ENCODE measurements at regions not wholly inside any gene's neighbourhood (a gene's known extent, or its start where the extent isn't known, plus 50 kb on each side); places are given as distances from the start of the nearest gene placed in this dataset.

DNA sequence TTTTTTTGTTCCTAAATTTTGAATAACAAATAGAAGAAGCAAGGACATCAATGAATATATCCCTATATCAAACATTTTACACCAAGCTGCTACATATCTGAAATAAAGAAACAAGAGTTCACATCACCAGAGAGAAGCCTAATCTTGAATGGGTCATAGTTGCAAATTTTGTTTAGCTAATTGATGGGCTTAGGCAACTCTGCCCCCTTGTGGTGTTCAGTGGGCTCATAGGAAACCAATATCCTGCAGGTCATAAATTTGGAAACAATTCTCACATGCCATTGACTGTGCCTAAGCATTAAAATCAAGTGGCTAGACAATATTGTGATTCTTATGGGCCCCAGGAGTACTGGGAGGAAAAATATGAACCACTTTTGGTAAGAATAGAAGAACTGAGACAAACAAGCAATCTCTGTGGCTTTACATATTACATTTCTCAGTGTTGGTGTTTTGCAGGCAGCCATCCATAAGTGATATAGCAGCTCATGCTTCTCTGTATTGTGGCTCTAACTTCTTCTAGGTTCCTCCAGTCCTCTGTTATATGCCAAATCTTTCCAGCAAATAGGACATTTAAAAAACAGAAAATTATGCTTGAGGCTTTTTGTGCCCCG is 1262.8 kb upstream of the PRMT6 start:
- 60% methylated on average over 1 of the region's 1 CpG for WGBS (ENCODE audit: low lambda C conversion rate)
- Histone ChIP-seq H4K20me1 (ENCODE audit: insufficient read depth, low read length) (no peaks in the 10 kb centered on the region), H3K9me3 (ENCODE audit: low read length) (no peaks in the 10 kb centered on the region), H3K4me3 (replicated peaks in 1 of 3; ENCODE audit: insufficient read depth in 1 of 3, low read depth in 2 of 3, low read length in 3 of 3) (no peak overlapping the region), H3K9ac (ENCODE audit: insufficient read depth, low read depth, low read length) (no peak overlapping the region), H3K27me3 (ENCODE audit: control insufficient read depth in 1 of 2, insufficient read depth in 2 of 2, low read length in 2 of 2) (no peaks in the 10 kb centered on the region), H3K27ac (ENCODE audit: extremely low read length, insufficient read depth, low read length) (no peak overlapping the region), H2AFZ (ENCODE audit: low read length) (no peak overlapping the region), H3K4me2 (ENCODE audit: low read depth, low read length) (no peak overlapping the region), H3K79me2 (ENCODE audit: insufficient read depth, low read length) (no peaks in the 10 kb centered on the region), H3K36me3 (replicated peaks in 1 of 2; ENCODE audit: control insufficient read depth in 1 of 2, insufficient read depth in 2 of 2, low read length in 2 of 2) (no peaks in the 10 kb centered on the region), H3K4me1 (ENCODE audit: insufficient read depth, low read length) (no peaks in the 10 kb centered on the region)
- peak; percentile 56 for FAIRE-seq
- peak; percentile 73 for ATAC-seq
- ChIA-PET CTCF (ENCODE audit: low intra/inter-chr PET ratio, low total read pairs) (interaction anchor here (2.0 kb wide), 1 partner anchor 1013 kb away, joined by 19 read pairs; no protein-coding TSS in a partner anchor), POLR2A (no interaction called here)
- in situ Hi-C loops (cut with HindIII; ENCODE audit: extremely low pct_ligation_motif_present, low pct_unique_long_range_greater_than_20kb), result loop anchor here (5.0 kb wide), 1 partner anchor 1011 kb away; no protein-coding TSS in a partner anchor
- peak; percentile 39 for DNase-seq (ENCODE audit: low spot score)
- BruUV-seq (replicated peaks), result no TSS peak
- intact Hi-C loops (cut with micrococcal nuclease; ENCODE audit: unreplicated experiment), result loop anchor here (5.0 to 10.0 kb wide), 5 partner anchors 159 to 1011 kb away; no protein-coding TSS in a partner anchor
- TF ChIP-seq SAP130 (CRISPR knock-in tag; IDR thresholded peaks at IDR 0.05; ENCODE audit: low read depth) (no peak), NCOR1 (IDR thresholded peaks at IDR 0.05; ENCODE audit: borderline replicate concordance, low read length) (no peak), ATAD3A (CRISPR knock-in tag; IDR thresholded peaks at IDR 0.05) (no peak), ZNF430 (CRISPR knock-in tag; IDR thresholded peaks at IDR 0.05) (no peak), ZNF564 (CRISPR knock-in tag; IDR thresholded peaks at IDR 0.05) (no peak), ZNF460 (CRISPR knock-in tag; IDR thresholded peaks at IDR 0.05; ENCODE audit: borderline replicate concordance) (no peak), POLR2AphosphoS5 (IDR thresholded peaks at IDR 0.05; ENCODE audit: low read depth, low read length) (no peak), ZNF782 (CRISPR knock-in tag; IDR thresholded peaks at IDR 0.05; ENCODE audit: borderline replicate concordance) (no peak), STAG1 (CRISPR knock-in tag; IDR thresholded peaks at IDR 0.05) (peak; percentile 92), TAF15 (IDR thresholded peaks at IDR 0.05; ENCODE audit: low read depth, low read length, poor library complexity, severe bottlenecking) (no peak), RAD21 (CRISPR knock-in tag; IDR thresholded peaks at IDR 0.05) (peak; percentile 69), ZFP41 (CRISPR knock-in tag; IDR thresholded peaks at IDR 0.05; ENCODE audit: borderline replicate concordance) (no peak), CBX5 (CRISPR knock-in tag; IDR thresholded peaks at IDR 0.05; ENCODE audit: borderline replicate concordance) (no peak), TOE1 (CRISPR knock-in tag; IDR thresholded peaks at IDR 0.05) (no peak)
- TF ChIP-seq, protein P1, sequence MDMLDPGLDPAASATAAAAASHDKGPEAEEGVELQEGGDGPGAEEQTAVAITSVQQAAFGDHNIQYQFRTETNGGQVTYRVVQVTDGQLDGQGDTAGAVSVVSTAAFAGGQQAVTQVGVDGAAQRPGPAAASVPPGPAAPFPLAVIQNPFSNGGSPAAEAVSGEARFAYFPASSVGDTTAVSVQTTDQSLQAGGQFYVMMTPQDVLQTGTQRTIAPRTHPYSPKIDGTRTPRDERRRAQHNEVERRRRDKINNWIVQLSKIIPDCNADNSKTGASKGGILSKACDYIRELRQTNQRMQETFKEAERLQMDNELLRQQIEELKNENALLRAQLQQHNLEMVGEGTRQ (IDR thresholded peaks at IDR 0.05; ENCODE audit: low read depth, low read length), result no peak
- TF ChIP-seq, protein P1 (CRISPR knock-in tag; IDR thresholded peaks at IDR 0.05; ENCODE audit: borderline replicate concordance), result no peak
- TF ChIP-seq, protein P2, sequence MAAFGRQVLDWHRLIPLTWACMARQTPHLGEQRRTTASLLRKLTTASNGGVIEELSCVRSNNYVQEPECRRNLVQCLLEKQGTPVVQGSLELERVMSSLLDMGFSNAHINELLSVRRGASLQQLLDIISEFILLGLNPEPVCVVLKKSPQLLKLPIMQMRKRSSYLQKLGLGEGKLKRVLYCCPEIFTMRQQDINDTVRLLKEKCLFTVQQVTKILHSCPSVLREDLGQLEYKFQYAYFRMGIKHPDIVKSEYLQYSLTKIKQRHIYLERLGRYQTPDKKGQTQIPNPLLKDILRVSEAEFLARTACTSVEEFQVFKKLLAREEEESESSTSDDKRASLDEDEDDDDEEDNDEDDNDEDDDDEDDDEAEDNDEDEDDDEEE (CRISPR knock-in tag; IDR thresholded peaks at IDR 0.05), result no peak
- TF ChIP-seq, protein P3, sequence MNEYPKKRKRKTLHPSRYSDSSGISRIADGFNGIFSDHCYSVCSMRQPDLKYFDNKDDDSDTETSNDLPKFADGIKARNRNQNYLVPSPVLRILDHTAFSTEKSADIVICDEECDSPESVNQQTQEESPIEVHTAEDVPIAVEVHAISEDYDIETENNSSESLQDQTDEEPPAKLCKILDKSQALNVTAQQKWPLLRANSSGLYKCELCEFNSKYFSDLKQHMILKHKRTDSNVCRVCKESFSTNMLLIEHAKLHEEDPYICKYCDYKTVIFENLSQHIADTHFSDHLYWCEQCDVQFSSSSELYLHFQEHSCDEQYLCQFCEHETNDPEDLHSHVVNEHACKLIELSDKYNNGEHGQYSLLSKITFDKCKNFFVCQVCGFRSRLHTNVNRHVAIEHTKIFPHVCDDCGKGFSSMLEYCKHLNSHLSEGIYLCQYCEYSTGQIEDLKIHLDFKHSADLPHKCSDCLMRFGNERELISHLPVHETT (CRISPR knock-in tag; conservative IDR thresholded peaks at IDR 0.05), result no peak
- TF ChIP-seq, protein P4, sequence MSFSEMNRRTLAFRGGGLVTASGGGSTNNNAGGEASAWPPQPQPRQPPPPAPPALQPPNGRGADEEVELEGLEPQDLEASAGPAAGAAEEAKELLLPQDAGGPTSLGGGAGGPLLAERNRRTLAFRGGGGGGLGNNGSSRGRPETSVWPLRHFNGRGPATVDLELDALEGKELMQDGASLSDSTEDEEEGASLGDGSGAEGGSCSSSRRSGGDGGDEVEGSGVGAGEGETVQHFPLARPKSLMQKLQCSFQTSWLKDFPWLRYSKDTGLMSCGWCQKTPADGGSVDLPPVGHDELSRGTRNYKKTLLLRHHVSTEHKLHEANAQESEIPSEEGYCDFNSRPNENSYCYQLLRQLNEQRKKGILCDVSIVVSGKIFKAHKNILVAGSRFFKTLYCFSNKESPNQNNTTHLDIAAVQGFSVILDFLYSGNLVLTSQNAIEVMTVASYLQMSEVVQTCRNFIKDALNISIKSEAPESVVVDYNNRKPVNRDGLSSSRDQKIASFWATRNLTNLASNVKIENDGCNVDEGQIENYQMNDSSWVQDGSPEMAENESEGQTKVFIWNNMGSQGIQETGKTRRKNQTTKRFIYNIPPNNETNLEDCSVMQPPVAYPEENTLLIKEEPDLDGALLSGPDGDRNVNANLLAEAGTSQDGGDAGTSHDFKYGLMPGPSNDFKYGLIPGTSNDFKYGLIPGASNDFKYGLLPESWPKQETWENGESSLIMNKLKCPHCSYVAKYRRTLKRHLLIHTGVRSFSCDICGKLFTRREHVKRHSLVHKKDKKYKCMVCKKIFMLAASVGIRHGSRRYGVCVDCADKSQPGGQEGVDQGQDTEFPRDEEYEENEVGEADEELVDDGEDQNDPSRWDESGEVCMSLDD (CRISPR knock-in tag; IDR thresholded peaks at IDR 0.05; ENCODE audit: borderline replicate concordance), result no peak
